Astrocyte (in vitro differentiated cells and primary cell): ENCODE measurements at regions not wholly inside any gene's neighbourhood (a gene's known extent, or its start where the extent isn't known, plus 50 kb on each side); places are given as distances from the start of the nearest gene placed in this dataset.

Experiments used
- CTCF ChIP-seq: IDR thresholded peaks from 2 replicates; pipeline ENCODE4 v1.5.1; 2011; ENCODE audit warnings: low read depth, mild to moderate bottlenecking, inconsistent platforms, low read length, moderate library complexity; ENCODE audit not compliant: insufficient read depth
- EZH2 ChIP-seq: IDR thresholded peaks from 2 replicates; pipeline ENCODE4 v1.6.1; 2012; ENCODE audit warnings: mild to moderate bottlenecking, low read length, inconsistent platforms; ENCODE audit not compliant: insufficient read depth

GRCh38 chr3:107001635-107002034 is 375.6 kb upstream of the CCDC54 start:
- TF ChIP-seq CTCF = no peak
- TF ChIP-seq EZH2 = no peak
